Fibroblast of mammary gland (primary cell): ENCODE measurements at regions not wholly inside any gene's neighbourhood (a gene's known extent, or its start where the extent isn't known, plus 50 kb on each side); places are given as distances from the start of the nearest gene placed in this dataset.

Experiments
- DNase-seq: peaks from one replicate; pipeline ENCODE4 v3.0.0-alpha.2; 2010; ENCODE audit warnings: low read depth
- H3K4me3 ChIP-seq: 2 replicates; pipeline ENCODE4 v1.5.1; 2011; ENCODE audit warnings: low read depth, mild to moderate bottlenecking, low read length, moderate library complexity; ENCODE audit not compliant: control insufficient read depth
- CTCF ChIP-seq: conservative IDR thresholded peaks from 2 replicates; pipeline ENCODE4 v1.5.1; 2011; ENCODE audit warnings: low read depth, low read length, inconsistent platforms; ENCODE audit not compliant: control insufficient read depth, insufficient read depth

GRCh38 chr11:91912322-91912721 lies 312.3 kb upstream of the FAT3 start:
- TF ChIP-seq CTCF: no peak
- H3K4me3 ChIP-seq: no peak overlapping the region
- DNase-seq: no peak

GRCh38 chr11:91906871-91907624 lies 317.6 kb upstream of the FAT3 start:
- no peak overlapping the region for H3K4me3 ChIP-seq
- TF ChIP-seq CTCF: no peak
- no peak for DNase-seq

GRCh38 chr11:91904792-91905785 lies 319.5 kb upstream of the FAT3 start:
- TF ChIP-seq CTCF: no peak
- H3K4me3 ChIP-seq: no peak overlapping the region
- no peak for DNase-seq

- TF ChIP-seq CTCF: no peak
- H3K4me3 ChIP-seq: no peak overlapping the region
- no peak for DNase-seq
Measured at GRCh38 chr11:91902312-91902711, 322.3 kb upstream of the FAT3 start.

- no peak for TF ChIP-seq CTCF
- DNase-seq: no peak
- no peak overlapping the region for H3K4me3 ChIP-seq
Measured at GRCh38 chr11:91880660-91881059, 344.0 kb upstream of the FAT3 start.

- no peak for DNase-seq
- no peak for TF ChIP-seq CTCF
- no peak overlapping the region for H3K4me3 ChIP-seq
Measured at GRCh38 chr11:91876746-91877145, 347.9 kb upstream of the FAT3 start.
